ENCODE measurements at regions not wholly inside any gene's neighbourhood (a gene's known extent, or its start where the extent isn't known, plus 50 kb on each side); places are given as distances from the start of the nearest gene placed in this dataset.

DNA sequence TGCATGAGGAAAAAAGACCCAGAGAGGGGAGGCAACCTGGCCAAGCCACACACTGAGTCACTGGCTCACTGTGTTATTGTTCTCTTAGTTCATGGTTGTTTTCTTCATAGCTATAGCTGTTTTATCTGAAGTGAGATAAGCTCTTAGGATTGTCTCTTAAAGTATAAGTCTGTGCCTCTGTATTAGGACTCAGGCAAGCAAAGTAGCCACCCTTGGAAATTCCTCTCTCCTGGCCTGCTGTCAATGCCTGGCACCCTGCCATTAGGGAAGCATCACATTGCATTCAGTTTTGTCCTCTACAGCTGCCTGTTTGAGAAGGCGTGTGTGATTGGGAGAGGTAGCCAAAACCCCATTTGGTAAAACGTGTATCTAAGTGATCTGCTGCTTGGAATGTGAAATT lies 147.4 kb upstream of the GLRA1 start:
- Histone ChIP-seq H3K4me1 (no peaks in the 10 kb centered on the region), H3K36me3 (no peaks in the 10 kb centered on the region), H3K9me3 (no peaks in the 10 kb centered on the region), H3K4me3 (no peak overlapping the region), H3K27ac (no peak overlapping the region), H3K27me3 (no peaks in the 10 kb centered on the region)
- no peak for ATAC-seq
- intact Hi-C loops (cut with DNase I), result no loop called here
- no peak for DNase-seq
- TF ChIP-seq, protein P1, sequence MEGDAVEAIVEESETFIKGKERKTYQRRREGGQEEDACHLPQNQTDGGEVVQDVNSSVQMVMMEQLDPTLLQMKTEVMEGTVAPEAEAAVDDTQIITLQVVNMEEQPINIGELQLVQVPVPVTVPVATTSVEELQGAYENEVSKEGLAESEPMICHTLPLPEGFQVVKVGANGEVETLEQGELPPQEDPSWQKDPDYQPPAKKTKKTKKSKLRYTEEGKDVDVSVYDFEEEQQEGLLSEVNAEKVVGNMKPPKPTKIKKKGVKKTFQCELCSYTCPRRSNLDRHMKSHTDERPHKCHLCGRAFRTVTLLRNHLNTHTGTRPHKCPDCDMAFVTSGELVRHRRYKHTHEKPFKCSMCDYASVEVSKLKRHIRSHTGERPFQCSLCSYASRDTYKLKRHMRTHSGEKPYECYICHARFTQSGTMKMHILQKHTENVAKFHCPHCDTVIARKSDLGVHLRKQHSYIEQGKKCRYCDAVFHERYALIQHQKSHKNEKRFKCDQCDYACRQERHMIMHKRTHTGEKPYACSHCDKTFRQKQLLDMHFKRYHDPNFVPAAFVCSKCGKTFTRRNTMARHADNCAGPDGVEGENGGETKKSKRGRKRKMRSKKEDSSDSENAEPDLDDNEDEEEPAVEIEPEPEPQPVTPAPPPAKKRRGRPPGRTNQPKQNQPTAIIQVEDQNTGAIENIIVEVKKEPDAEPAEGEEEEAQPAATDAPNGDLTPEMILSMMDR (IDR thresholded peaks at IDR 0.05), result no peak

DNA sequence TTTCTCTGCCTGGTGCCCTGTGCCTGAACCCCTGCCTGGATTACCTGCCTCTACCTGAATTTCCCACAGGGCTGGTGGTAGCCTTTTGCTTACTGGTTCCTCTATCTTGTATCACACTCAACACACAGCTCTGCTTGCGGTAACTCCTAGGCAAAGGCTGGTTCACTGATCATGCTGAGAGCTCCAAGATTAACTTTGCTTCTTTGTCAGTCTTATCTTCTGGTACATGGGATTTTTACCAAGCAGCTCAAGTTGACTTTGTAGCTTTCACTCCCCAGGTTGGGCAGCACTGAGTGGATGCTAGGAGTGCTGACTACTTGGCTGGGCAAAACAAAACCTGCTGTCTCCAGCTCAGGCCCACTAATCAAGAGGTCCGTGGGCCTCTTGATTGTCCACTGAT lies 145.9 kb upstream of the GLRA1 start:
- H3K36me3 ChIP-seq, result no peaks in the 10 kb centered on the region
- TF ChIP-seq, protein P1 (IDR thresholded peaks at IDR 0.05), result no peak
- H3K4me3 ChIP-seq, result no peak overlapping the region
- ATAC-seq (no peak), DNase-seq (no peak)
- intact Hi-C loops (cut with DNase I), result no loop called here
- no peak overlapping the region for H3K27ac ChIP-seq
- no peaks in the 10 kb centered on the region for H3K27me3 ChIP-seq
- H3K9me3 ChIP-seq, result no peaks in the 10 kb centered on the region
- no peaks in the 10 kb centered on the region for H3K4me1 ChIP-seq

DNA sequence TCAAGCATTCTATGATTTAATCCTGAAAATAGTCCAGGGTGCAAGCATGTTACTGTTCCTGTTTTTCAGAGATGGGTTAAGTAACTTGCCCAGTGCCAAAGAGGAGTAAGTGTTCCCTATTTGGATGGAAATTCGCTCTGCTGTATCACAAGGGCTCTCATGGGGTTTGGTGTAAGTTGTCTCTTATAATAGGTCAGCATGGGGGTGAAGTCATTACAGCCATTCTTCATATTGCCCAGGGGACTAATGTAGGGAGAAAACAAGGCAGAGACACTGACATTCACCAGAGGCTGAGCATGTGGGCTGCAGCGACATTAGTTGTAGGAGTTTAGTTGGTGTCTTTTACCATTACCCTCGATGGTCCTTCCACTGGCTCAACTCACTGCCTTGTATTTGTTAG lies 142.1 kb upstream of the GLRA1 start:
- Histone ChIP-seq H3K27ac (no peak overlapping the region), H3K27me3 (no peaks in the 10 kb centered on the region), H3K4me3 (no peak overlapping the region), H3K36me3 (no peaks in the 10 kb centered on the region), H3K4me1 (no peaks in the 10 kb centered on the region), H3K9me3 (no peaks in the 10 kb centered on the region)
- ATAC-seq (no peak), DNase-seq (no peak)
- TF ChIP-seq, protein P1 (IDR thresholded peaks at IDR 0.05), result no peak
- intact Hi-C loops (cut with DNase I), result no loop called here

DNA sequence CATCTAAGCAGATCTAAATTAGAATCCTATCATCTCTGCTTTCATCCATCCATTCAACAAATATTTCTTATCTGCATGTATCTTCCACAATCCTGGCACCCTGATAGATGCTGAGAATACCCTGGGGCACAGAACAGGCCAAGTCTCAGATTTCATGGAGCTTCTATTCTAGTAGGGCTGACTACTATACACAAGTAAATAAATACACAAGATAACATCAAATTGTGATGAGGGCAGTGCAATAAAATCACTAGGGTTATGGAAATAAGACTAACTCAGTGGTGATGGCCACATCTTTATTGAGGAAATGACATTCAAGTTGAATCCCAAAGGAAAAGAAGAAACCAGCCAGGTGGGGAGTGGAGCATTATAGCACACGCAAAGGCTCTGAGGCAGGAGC lies 138.4 kb upstream of the GLRA1 start:
- no peak overlapping the region for H3K4me3 ChIP-seq
- TF ChIP-seq, protein P1 (IDR thresholded peaks at IDR 0.05), result no peak
- H3K27me3 ChIP-seq, result no peaks in the 10 kb centered on the region
- ATAC-seq, result no peak
- no peaks in the 10 kb centered on the region for H3K36me3 ChIP-seq
- H3K9me3 ChIP-seq, result no peaks in the 10 kb centered on the region
- H3K4me1 ChIP-seq, result no peaks in the 10 kb centered on the region
- H3K27ac ChIP-seq, result no peak overlapping the region
- DNase-seq, result no peak
- intact Hi-C loops (cut with DNase I), result no loop called here

DNA sequence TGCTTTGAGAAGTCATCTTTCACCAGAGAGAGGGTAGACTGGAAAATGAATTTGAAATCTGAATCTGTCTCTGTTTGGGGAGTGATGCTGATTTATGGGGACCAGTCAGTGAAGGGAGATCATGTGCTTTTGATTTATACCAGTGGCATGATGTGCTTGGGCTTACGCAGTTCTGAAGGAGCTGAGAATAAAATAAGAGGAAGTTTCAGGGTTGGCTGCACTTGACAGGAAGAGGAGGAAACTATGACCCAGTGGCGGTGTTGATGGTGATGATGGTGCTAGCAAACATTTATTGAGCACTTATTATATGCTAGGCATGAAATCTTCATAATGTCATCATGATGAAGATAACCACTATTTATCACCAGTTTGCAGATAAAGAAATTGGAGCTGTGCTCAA lies 136.4 kb upstream of the GLRA1 start:
- Histone ChIP-seq H3K27ac (no peak overlapping the region), H3K27me3 (no peaks in the 10 kb centered on the region), H3K4me3 (no peak overlapping the region), H3K36me3 (no peaks in the 10 kb centered on the region), H3K4me1 (no peaks in the 10 kb centered on the region), H3K9me3 (no peaks in the 10 kb centered on the region)
- intact Hi-C loops (cut with DNase I), result no loop called here
- ATAC-seq, result no peak
- TF ChIP-seq, protein P1 (IDR thresholded peaks at IDR 0.05), result no peak
- no peak for DNase-seq

All from left lung (tissue), 4 donors.